ENCODE measurements at regions not wholly inside any gene's neighbourhood (a gene's known extent, or its start where the extent isn't known, plus 50 kb on each side); places are given as distances from the start of the nearest gene placed in this dataset.

- Histone ChIP-seq H3K23ac (ENCODE audit: low read depth, low read length) (no peak overlapping the region), H3K27me3 (ENCODE audit: control insufficient read depth, insufficient read depth, low read length) (no peaks in the 10 kb centered on the region; the same call in none of the 2 replicates), H3K56ac (ENCODE audit: extremely low read depth, insufficient read depth, low read length) (no peak overlapping the region), H3K27ac (ENCODE audit: insufficient read depth, low read length) (no peak overlapping the region), H4K8ac (ENCODE audit: low read depth in 2 of 2, low read length in 2 of 2) (no peak overlapping the region), H3K79me1 (ENCODE audit: low read depth in 1 of 2, low read length in 2 of 2) (no peaks in the 10 kb centered on the region), H4K5ac (ENCODE audit: low read depth, low read length) (no peak overlapping the region), H3K4ac (ENCODE audit: low read depth, low read length) (peak overlapping the region; percentile 70), H2AK9ac (replicated peaks; ENCODE audit: low read depth, low read length, poor library complexity) (no peak overlapping the region), H3K4me3 (ENCODE audit: insufficient read depth, low read depth, low read length) (no peak overlapping the region), H3K9me3 (ENCODE audit: control insufficient read depth, insufficient read depth, low read length) (no peaks in the 10 kb centered on the region), H2BK15ac (ENCODE audit: low read depth, low read length) (no peak overlapping the region), H4K91ac (ENCODE audit: insufficient read depth, low read depth, low read length) (no peak overlapping the region; the same call in 1 of the 2 replicates), H3K9me1 (ENCODE audit: insufficient read depth, low read length) (no peaks in the 10 kb centered on the region; the same call in 1 of the 2 replicates), H2BK120ac (ENCODE audit: low read depth, low read length) (peak overlapping the region; percentile 64), H3K9ac (ENCODE audit: low read depth, low read length) (no peak overlapping the region), H3K36me3 (ENCODE audit: control insufficient read depth, insufficient read depth, low read length) (no peaks in the 10 kb centered on the region), H2BK20ac (ENCODE audit: low read depth, low read length) (peak overlapping the region; percentile 33; the same call in 1 of the 2 replicates), H2BK5ac (ENCODE audit: low read depth, low read length, poor library complexity, severe bottlenecking) (peak overlapping the region; percentile 11), H3K4me1 (ENCODE audit: control insufficient read depth, insufficient read depth, low read length) (no peaks in the 10 kb centered on the region), H3K4me2 (ENCODE audit: low read depth, low read length) (no peak overlapping the region), H3K18ac (ENCODE audit: low read depth, low read length) (no peak overlapping the region), H4K20me1 (ENCODE audit: insufficient read depth, low read length) (no peaks in the 10 kb centered on the region), H2AFZ (replicated peaks; ENCODE audit: low read length, poor library complexity) (no peak overlapping the region), H2AK5ac (ENCODE audit: low read depth, low read length) (peak overlapping the region; percentile 27; the same call in 1 of the 2 replicates), H3K14ac (replicated peaks; ENCODE audit: low read depth, low read length) (peak overlapping the region; percentile 45; the same call in 1 of the 2 replicates)
- CTCF ChIA-PET = interaction anchor here (1.0 kb wide), 1 partner anchor 387 kb away, joined by 3 read pairs; no protein-coding TSS in a partner anchor
- in situ Hi-C loops (cut with MboI; ENCODE audit: low sequenced_read_pairs) = no loop called here
- TF ChIP-seq MAZ (IDR thresholded peaks at IDR 0.05; ENCODE audit: borderline replicate concordance, low read depth, low read length) (no peak), RAD21 (IDR thresholded peaks at IDR 0.05; ENCODE audit: low read length) (no peak), USF2 (IDR thresholded peaks at IDR 0.05; ENCODE audit: low read depth, low read length) (no peak)
- POLR2A ChIA-PET (ENCODE audit: unreplicated experiment) = no interaction called here
- WGBS, 2 experiments (ENCODE audit: extremely low coverage in 2 of 2, insufficient read length in 1 of 2) = no CpG with 5 or more reads among the region's 2 CpGs
- no peak for ATAC-seq (ENCODE audit: low read depth)
- intact Hi-C loops (cut with micrococcal nuclease) = no loop called here
- no TSS peak for BruUV-seq (replicated peaks)
- DNase-seq = no peak
- dilution Hi-C loops (cut with HindIII; ENCODE audit: low sequenced_read_pairs, unreplicated experiment) = no loop called here
Observed at GRCh38 chrX:44674906-44675305, 132.2 kb upstream of the FUNDC1 start.

Data from IMR-90 (cell line).